T-helper 2 cell (primary cell): ENCODE measurements at regions not wholly inside any gene's neighbourhood (a gene's known extent, or its start where the extent isn't known, plus 50 kb on each side); places are given as distances from the start of the nearest gene placed in this dataset.
"Not testable (repeated sequence)": the region's sequence is repeated elsewhere in the genome, so short reads cannot be mapped to it uniquely, and the experiment has no call there.

Experiments used
- DNase-seq, 5 experiments: peaks; one replicate each; pipeline versions ENCODE4 v3.0.0 to v3.0.0-alpha.2; 2012 to 2022

GRCh38 chr10:65751896-65752295, 1173.9 kb upstream of the LRRTM3 start:
- no peak for DNase-seq

DNA sequence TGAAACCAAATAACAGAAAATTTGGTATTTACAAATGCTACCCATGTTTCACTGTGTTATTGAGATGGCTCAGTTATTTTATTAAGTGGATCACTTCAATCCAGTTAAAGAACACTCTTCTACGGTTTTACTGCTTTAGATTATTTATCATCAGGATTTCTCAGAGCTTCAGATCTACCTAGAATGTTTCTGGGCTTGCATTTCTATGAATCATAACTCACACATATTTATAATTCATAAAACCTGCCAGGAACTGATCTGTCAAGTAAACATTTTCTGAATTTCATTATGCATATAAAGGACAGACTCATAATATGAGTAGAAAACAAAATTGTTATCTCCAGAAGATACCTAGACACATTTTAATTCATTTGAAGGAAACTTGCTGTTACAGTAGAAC, 1172.3 kb upstream of the LRRTM3 start:
- DNase-seq, result no peak

GRCh38 chr10:65754112-65754511, 1171.7 kb upstream of the LRRTM3 start:
- DNase-seq, result no peak

DNA sequence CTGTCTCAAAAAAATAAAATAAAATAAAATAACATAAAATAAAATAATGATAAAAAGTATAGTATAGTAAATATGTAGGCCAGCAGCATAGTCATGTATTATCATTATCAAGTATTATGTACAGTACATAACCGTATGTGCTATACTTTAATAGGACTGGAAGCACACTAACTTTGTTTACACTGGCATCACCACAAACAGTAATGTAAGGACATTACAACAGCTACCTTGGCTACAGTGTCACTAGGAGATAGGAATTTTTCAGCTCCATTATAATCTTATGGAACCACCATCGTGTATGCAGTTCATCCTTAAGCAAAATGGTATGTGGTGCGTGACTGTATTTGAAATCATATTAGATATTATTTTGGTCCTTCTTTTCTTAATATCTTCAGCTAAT, 1163.5 kb upstream of the LRRTM3 start:
- no peak for DNase-seq

DNA sequence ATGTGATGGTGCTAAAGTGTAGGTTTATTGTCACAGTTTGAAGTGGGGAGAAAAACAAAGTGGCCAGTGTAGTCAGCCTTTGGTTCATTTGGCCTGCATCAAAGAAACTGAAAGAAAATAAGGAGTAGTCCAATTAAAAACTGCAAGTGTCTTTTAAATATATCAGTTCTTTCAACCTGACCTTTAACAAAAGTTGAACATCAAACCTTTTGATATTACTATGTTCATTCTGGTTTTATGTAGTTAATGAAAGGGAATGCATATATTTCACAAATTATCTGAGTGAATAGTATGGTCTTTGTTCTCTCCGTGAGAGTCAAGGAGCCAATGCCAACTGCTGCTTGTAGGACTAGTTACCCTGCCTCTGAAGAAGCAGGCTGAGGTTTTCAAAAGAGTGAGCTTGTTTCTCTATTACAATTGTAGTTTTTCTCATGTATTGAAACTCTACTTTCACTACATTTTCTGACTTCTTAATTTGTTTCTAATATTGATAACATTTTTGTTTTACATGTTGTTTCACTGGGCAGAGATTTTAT, 1160.8 kb upstream of the LRRTM3 start:
- no peak for DNase-seq

- no peak for DNase-seq
Observed at GRCh38 chr10:65769828-65770227, 1156.0 kb upstream of the LRRTM3 start.

DNA sequence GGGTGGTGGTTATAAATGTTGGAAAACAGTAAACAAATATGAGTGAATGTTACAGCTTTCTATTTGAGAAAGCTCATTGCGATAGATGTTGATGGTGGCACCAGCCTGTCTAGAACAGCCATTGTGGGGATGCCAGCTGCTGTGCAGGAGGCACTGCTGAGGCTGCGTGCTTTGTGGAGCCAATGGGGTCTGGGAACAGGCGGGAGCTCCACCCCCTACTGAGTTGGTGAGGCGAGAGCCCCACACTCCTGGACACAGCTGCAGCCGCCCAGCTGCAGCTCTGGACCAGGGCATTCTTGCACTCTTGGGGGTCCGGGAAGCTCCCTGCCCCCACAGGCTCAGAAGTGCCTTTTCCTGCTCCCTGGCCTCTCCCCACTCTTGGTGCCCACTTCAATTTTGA, 1147.1 kb upstream of the LRRTM3 start:
- no peak for DNase-seq

GRCh38 chr10:65779985-65780384, 1145.9 kb upstream of the LRRTM3 start:
- no peak for DNase-seq

DNA sequence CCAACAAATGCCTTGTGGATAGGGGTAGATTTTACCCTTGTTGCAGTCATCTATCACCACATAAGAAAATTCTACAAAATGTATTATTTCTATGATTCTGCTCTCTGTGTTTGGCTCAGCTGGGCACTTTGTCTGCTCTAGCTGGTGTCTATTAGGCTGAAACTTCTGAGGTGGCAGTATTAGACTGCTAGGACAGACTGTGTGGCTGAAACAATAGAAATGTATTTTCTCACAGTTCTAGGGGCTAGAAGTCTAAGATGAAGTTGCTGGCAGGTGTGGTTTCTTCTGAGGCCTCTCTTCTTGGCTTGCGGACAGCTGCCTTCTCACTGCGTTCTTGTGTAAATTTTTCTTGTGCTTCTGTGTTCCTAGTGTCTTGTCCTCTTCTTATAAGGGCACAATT, 1139.6 kb upstream of the LRRTM3 start:
- no peak for DNase-seq

DNA sequence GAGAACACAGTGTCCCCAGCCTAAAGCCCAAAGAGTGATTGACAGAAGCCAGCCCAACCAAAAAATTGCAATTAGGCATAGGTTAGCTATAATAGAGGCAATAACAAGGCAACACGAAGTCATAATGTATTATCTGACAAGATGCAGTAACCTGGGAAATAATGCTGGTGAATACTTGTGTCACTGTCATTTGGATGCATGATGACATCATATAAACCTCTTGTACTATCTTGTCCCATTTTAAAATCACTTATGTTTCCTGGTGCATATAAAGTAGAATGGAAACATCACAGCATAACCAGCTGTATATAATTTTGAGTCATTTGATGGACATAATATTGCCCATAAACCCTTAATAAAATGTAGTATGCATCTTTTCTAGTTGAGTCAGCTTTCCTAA, 1138.3 kb upstream of the LRRTM3 start:
- DNase-seq, result no peak

- DNase-seq, result no peak
Observed at GRCh38 chr10:65788271-65788670, 1137.6 kb upstream of the LRRTM3 start.

- DNase-seq, result no peak
Observed at GRCh38 chr10:65791979-65792378, 1133.9 kb upstream of the LRRTM3 start.

- no peak for DNase-seq
Observed at GRCh38 chr10:65793738-65794425, 1132.0 kb upstream of the LRRTM3 start.

GRCh38 chr10:65794861-65795260, 1131.0 kb upstream of the LRRTM3 start:
- not testable (repeated sequence) for DNase-seq

- DNase-seq, result no peak
Observed at GRCh38 chr10:65796472-65796871, 1129.4 kb upstream of the LRRTM3 start.

GRCh38 chr10:65798133-65798532, 1127.7 kb upstream of the LRRTM3 start:
- DNase-seq, result no peak

GRCh38 chr10:65802391-65802790, 1123.4 kb upstream of the LRRTM3 start:
- no peak for DNase-seq

DNA sequence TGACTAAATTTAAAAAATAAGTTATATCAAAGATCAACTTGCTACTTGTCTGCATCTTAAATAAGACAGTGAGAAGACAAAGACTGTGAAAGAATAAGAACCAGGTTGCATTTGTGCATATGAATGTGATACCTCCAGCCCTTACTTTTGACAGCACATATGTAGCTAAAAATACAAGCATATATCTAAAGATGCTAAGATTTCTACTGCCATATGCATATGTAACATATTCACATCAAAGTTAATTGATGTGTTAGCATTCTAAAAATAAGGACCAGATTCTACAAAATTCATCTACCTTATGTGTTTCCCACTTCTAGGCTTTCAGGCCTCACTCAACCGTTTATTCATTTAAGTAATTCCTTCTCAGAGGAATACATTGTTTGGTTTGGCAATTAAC, 1120.3 kb upstream of the LRRTM3 start:
- DNase-seq, result no peak

- no peak for DNase-seq
Observed at GRCh38 chr10:65805993-65806392, 1119.8 kb upstream of the LRRTM3 start.

DNA sequence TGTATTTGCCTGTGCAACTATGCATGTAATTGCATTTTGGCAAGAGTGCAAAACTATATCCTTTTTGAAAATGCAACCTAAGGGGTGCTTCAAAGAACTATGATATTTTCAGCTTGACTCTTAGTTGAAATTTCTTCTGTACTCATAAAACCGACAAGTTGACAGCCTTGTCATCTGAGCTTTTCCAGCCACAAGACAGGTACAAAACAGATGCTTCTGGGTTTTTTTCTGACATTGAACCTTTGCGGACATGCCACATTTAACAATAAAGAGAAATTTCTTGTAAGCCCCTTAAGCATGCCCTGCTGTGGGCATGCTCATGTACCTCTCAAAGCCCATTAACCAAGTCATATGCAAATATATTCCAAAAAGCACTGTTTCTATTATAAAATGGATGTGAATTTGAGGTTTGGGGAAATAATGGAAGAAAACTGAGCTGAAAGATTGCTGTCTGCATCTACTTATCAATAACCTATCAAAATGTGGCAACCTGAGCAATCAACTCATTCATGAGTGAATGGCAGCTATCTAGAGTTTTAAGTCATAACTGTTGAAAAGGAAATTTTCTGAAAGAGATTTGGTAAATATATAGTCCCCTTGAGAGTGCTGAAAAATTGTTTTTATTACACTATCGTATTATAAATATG, 1117.0 kb upstream of the LRRTM3 start:
- no peak for DNase-seq

DNA sequence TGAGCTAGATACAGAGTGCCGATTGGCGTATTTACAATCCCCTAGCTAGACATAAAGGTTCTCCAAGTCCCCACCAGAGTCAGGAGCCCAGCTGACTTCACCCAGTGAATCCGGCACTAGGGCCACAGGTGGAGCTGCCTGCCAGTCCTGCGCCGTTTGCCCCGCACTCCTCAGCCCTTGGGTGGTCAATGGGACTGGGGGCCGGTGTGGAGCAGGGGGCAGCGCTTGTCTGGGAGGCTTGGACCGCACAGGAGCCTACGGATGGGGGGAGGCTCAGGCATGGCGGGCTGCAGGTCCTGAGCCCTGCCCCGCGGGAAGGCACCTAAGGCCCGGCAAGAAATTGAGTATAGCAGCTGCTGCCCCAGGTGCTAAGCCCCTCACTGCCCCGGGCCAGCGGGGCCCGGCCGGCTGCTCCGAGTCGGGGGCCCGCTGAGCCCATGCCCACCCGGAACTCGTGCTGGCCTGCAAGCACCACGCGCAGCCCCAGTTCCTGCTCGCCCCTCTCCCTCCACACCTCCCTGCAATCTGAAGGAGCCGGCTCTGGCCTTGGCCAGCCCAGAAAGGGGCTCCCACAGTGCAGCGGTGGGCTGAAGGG, 1113.8 kb upstream of the LRRTM3 start:
- no peak for DNase-seq

- no peak for DNase-seq
Observed at GRCh38 chr10:65816536-65816935, 1109.3 kb upstream of the LRRTM3 start.

DNA sequence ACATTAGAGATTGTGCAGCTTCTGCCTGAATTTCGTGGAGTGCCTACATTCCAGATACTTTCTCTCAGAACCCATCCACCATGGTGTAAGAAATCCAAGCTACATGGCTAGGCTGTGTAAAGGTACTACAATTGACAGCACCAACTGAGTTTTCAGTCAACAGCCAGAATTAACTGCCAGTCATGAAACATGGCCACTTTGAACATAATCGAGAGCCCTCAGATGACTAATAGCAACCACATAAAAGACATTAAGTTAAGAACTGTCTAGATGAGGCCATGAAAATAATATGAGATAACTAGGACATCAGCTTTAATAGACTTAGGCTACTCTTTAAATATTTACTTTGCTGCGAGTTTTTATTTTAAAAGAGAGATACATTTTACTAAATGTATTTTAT, 1106.8 kb upstream of the LRRTM3 start:
- no peak for DNase-seq

DNA sequence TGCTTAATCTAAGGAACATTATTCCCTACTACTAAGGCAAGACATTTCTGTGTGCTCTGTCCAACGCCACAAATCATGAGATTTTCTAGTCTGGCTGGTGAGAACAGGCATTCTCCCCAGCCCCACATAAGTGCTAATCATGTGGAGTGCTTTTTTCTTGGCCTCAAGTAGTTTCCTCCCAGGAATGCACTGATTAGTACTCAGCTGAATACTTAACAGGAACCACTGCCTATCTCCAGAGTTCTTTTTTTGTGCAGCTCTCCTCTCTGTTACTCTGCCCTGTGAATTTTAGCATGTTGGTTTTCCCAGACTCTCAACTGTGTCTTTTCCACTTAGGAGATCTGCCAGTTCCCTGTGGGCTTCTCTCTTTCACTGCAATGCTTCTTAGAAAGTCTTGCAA, 1098.5 kb upstream of the LRRTM3 start:
- no peak for DNase-seq
